ENCODE measurements at regions not wholly inside any gene's neighbourhood (a gene's known extent, or its start where the extent isn't known, plus 50 kb on each side); places are given as distances from the start of the nearest gene placed in this dataset.
"Not testable (repeated sequence)": the region's sequence is repeated elsewhere in the genome, so short reads cannot be mapped to it uniquely, and the experiment has no call there.

- DNase-seq (ENCODE audit: low read depth in 3 of 3): no peak
Measured at GRCh38 chr2:120498576-120499394, 152.8 kb downstream of the INHBB start.

- no peak for DNase-seq (ENCODE audit: low read depth in 3 of 3)
Measured at GRCh38 chr2:120499784-120500495, 154.0 kb downstream of the INHBB start.

GRCh38 chr2:120501591-120501990 lies 155.7 kb downstream of the INHBB start:
- no peak for DNase-seq (ENCODE audit: low read depth in 3 of 3)

GRCh38 chr2:120502357-120502756 lies 156.4 kb downstream of the INHBB start:
- no peak for DNase-seq (ENCODE audit: low read depth in 3 of 3)

- DNase-seq (ENCODE audit: low read depth in 3 of 3): no peak
Measured at GRCh38 chr2:120502761-120503160, 156.8 kb downstream of the INHBB start.

GRCh38 chr2:120503206-120503792 lies 157.4 kb downstream of the INHBB start:
- no peak for DNase-seq (ENCODE audit: low read depth in 3 of 3)

GRCh38 chr2:120503793-120504571 lies 158.0 kb downstream of the INHBB start:
- DNase-seq (ENCODE audit: low read depth in 3 of 3): no peak

GRCh38 chr2:120504936-120505705 lies 159.2 kb downstream of the INHBB start:
- no peak for DNase-seq (ENCODE audit: low read depth in 3 of 3)

GRCh38 chr2:120508567-120509041 lies 162.7 kb downstream of the INHBB start:
- DNase-seq (ENCODE audit: low read depth in 3 of 3): no peak

GRCh38 chr2:120509213-120509815 lies 163.4 kb downstream of the INHBB start:
- DNase-seq (ENCODE audit: low read depth in 3 of 3): no peak

GRCh38 chr2:120509991-120510735 lies 164.2 kb downstream of the INHBB start:
- no peak for DNase-seq (ENCODE audit: low read depth in 3 of 3)

- no peak for DNase-seq (ENCODE audit: low read depth in 3 of 3)
Measured at GRCh38 chr2:120510751-120511395, 164.9 kb downstream of the INHBB start.

GRCh38 chr2:120511536-120511935 lies 165.6 kb downstream of the INHBB start:
- DNase-seq (ENCODE audit: low read depth in 3 of 3): no peak

- DNase-seq (ENCODE audit: low read depth in 3 of 3): no peak
Measured at GRCh38 chr2:120511947-120512710, 166.2 kb downstream of the INHBB start.

- no peak for DNase-seq (ENCODE audit: low read depth in 3 of 3)
Measured at GRCh38 chr2:120513776-120514357, 167.9 kb downstream of the INHBB start.

- no peak for DNase-seq (ENCODE audit: low read depth in 3 of 3)
Measured at GRCh38 chr2:120514521-120514920, 168.6 kb downstream of the INHBB start.

GRCh38 chr2:120515066-120515758 lies 169.3 kb downstream of the INHBB start:
- DNase-seq (ENCODE audit: low read depth in 3 of 3): not testable (repeated sequence)
